Neuron (in vitro differentiated cells): ENCODE measurements at regions not wholly inside any gene's neighbourhood (a gene's known extent, or its start where the extent isn't known, plus 50 kb on each side); places are given as distances from the start of the nearest gene placed in this dataset.

Source experiments
- H2AFZ ChIP-seq: one replicate; pipeline ENCODE4 v1.6.1; 2013; ENCODE audit warnings: low read depth, mild to moderate bottlenecking, inconsistent platforms, low read length, moderate library complexity
- H3K27me3 ChIP-seq: one replicate; pipeline ENCODE4 v1.6.1; 2013; ENCODE audit warnings: low read length; ENCODE audit not compliant: insufficient read depth
- H3K36me3 ChIP-seq: one replicate; pipeline ENCODE4 v1.6.1; 2013; ENCODE audit warnings: low read length; ENCODE audit not compliant: insufficient read depth
- H3K4me1 ChIP-seq: one replicate; pipeline ENCODE4 v1.6.1; 2013; ENCODE audit warnings: low read length; ENCODE audit not compliant: insufficient read depth
- H3K4me3 ChIP-seq: 2 replicates; pipeline ENCODE4 v1.5.1; 2013; ENCODE audit warnings: mild to moderate bottlenecking, low read length, moderate library complexity
- H3K9me3 ChIP-seq: one replicate; pipeline ENCODE4 v1.6.1; 2013; ENCODE audit warnings: low read length

- no peak overlapping the region for H3K4me3 ChIP-seq
- peaks cover 2% of the 10 kb centered on the region for H3K4me1 ChIP-seq
- H3K27me3 ChIP-seq = no peaks in the 10 kb centered on the region
- no peaks in the 10 kb centered on the region for H3K36me3 ChIP-seq
- no peak overlapping the region for H2AFZ ChIP-seq
- no peaks in the 10 kb centered on the region for H3K9me3 ChIP-seq
These were observed 118.4 kb upstream of the ANK3 start for GRCh38 chr10:60508037-60508436.

GRCh38 chr10:60502621-60503020 is 112.9 kb upstream of the ANK3 start:
- Histone ChIP-seq H3K27me3 (no peaks in the 10 kb centered on the region), H3K4me3 (no peak overlapping the region), H3K4me1 (no peaks in the 10 kb centered on the region), H3K9me3 (no peaks in the 10 kb centered on the region), H2AFZ (no peak overlapping the region), H3K36me3 (no peaks in the 10 kb centered on the region)

- no peak overlapping the region for H3K4me3 ChIP-seq
- H3K36me3 ChIP-seq = no peaks in the 10 kb centered on the region
- H3K27me3 ChIP-seq = no peaks in the 10 kb centered on the region
These were observed 109.3 kb upstream of the ANK3 start for GRCh38 chr10:60498985-60499384.

GRCh38 chr10:60497364-60497763 is 107.7 kb upstream of the ANK3 start:
- Histone ChIP-seq H3K36me3 (no peaks in the 10 kb centered on the region), H3K9me3 (no peaks in the 10 kb centered on the region), H3K27me3 (no peaks in the 10 kb centered on the region), H3K4me3 (no peak overlapping the region), H2AFZ (no peak overlapping the region), H3K4me1 (peaks cover 13% of the 10 kb centered on the region)

More at GRCh38 chr10:60498985-60499384, 109.3 kb upstream of the ANK3 start:
- Histone ChIP-seq H3K9me3 (no peaks in the 10 kb centered on the region), H2AFZ (no peak overlapping the region), H3K4me1 (peaks cover 13% of the 10 kb centered on the region)

- H3K4me1 ChIP-seq = peaks cover 13% of the 10 kb centered on the region
- H2AFZ ChIP-seq = no peak overlapping the region
- no peaks in the 10 kb centered on the region for H3K9me3 ChIP-seq
- H3K27me3 ChIP-seq = no peaks in the 10 kb centered on the region
- H3K36me3 ChIP-seq = no peaks in the 10 kb centered on the region
- H3K4me3 ChIP-seq = no peak overlapping the region
These were observed 106.5 kb upstream of the ANK3 start for GRCh38 chr10:60496181-60496580.

- peaks cover 13% of the 10 kb centered on the region for H3K4me1 ChIP-seq
- H3K4me3 ChIP-seq = no peak overlapping the region
- H3K9me3 ChIP-seq = no peaks in the 10 kb centered on the region
- H2AFZ ChIP-seq = no peak overlapping the region
- no peaks in the 10 kb centered on the region for H3K27me3 ChIP-seq
- H3K36me3 ChIP-seq = no peaks in the 10 kb centered on the region
These were observed 105.8 kb upstream of the ANK3 start for GRCh38 chr10:60495338-60496055.

GRCh38 chr10:60494774-60495173 is 105.1 kb upstream of the ANK3 start:
- no peaks in the 10 kb centered on the region for H3K36me3 ChIP-seq
- no peaks in the 10 kb centered on the region for H3K27me3 ChIP-seq
- peak overlapping the region; percentile 21 for H2AFZ ChIP-seq
- no peaks in the 10 kb centered on the region for H3K9me3 ChIP-seq
- H3K4me3 ChIP-seq = no peak overlapping the region
- H3K4me1 ChIP-seq = peaks cover 13% of the 10 kb centered on the region

- no peak overlapping the region for H3K4me3 ChIP-seq
- no peaks in the 10 kb centered on the region for H3K9me3 ChIP-seq
- H2AFZ ChIP-seq = no peak overlapping the region
- H3K27me3 ChIP-seq = no peaks in the 10 kb centered on the region
- H3K4me1 ChIP-seq = peaks cover 13% of the 10 kb centered on the region
- H3K36me3 ChIP-seq = no peaks in the 10 kb centered on the region
These were observed 101.5 kb upstream of the ANK3 start for GRCh38 chr10:60491162-60491561.

GRCh38 chr10:60490013-60490412 is 100.3 kb upstream of the ANK3 start:
- Histone ChIP-seq H3K27me3 (no peaks in the 10 kb centered on the region), H2AFZ (no peak overlapping the region), H3K4me1 (peaks cover 8% of the 10 kb centered on the region), H3K9me3 (no peaks in the 10 kb centered on the region), H3K4me3 (no peak overlapping the region), H3K36me3 (no peaks in the 10 kb centered on the region)

- no peak overlapping the region for H2AFZ ChIP-seq
- no peaks in the 10 kb centered on the region for H3K4me1 ChIP-seq
- H3K36me3 ChIP-seq = no peaks in the 10 kb centered on the region
- H3K4me3 ChIP-seq = no peak overlapping the region
- H3K27me3 ChIP-seq = no peaks in the 10 kb centered on the region
- H3K9me3 ChIP-seq = no peaks in the 10 kb centered on the region
These were observed 98.5 kb upstream of the ANK3 start for GRCh38 chr10:60488111-60488669.

GRCh38 chr10:60487543-60487942 is 97.9 kb upstream of the ANK3 start:
- Histone ChIP-seq H2AFZ (no peak overlapping the region), H3K4me1 (no peaks in the 10 kb centered on the region), H3K4me3 (no peak overlapping the region), H3K27me3 (no peaks in the 10 kb centered on the region), H3K9me3 (no peaks in the 10 kb centered on the region), H3K36me3 (no peaks in the 10 kb centered on the region)

GRCh38 chr10:60485025-60485424 is 95.3 kb upstream of the ANK3 start:
- Histone ChIP-seq H3K4me3 (no peak overlapping the region), H2AFZ (no peak overlapping the region), H3K4me1 (no peaks in the 10 kb centered on the region), H3K36me3 (no peaks in the 10 kb centered on the region), H3K9me3 (no peaks in the 10 kb centered on the region), H3K27me3 (no peaks in the 10 kb centered on the region)

GRCh38 chr10:60480865-60481563 is 91.3 kb upstream of the ANK3 start:
- H3K27me3 ChIP-seq = no peaks in the 10 kb centered on the region
- H3K4me3 ChIP-seq = no peak overlapping the region
- peaks cover 10% of the 10 kb centered on the region for H3K4me1 ChIP-seq

More at GRCh38 chr10:60480865-60481563, 91.3 kb upstream of the ANK3 start:
- Histone ChIP-seq H3K36me3 (no peaks in the 10 kb centered on the region), H2AFZ (no peak overlapping the region), H3K9me3 (no peaks in the 10 kb centered on the region)
